ENCODE measurements at regions not wholly inside any gene's neighbourhood (a gene's known extent, or its start where the extent isn't known, plus 50 kb on each side); places are given as distances from the start of the nearest gene placed in this dataset.

- Histone ChIP-seq H3K4me3 (ENCODE audit: low read length) (no peak overlapping the region), H3K4me1 (ENCODE audit: control insufficient read depth, insufficient read depth, low read length) (no peaks in the 10 kb centered on the region), H3K36me3 (ENCODE audit: control insufficient read depth, insufficient read depth, low read length) (no peaks in the 10 kb centered on the region), H3K9me3 (ENCODE audit: control insufficient read depth, low read length) (no peaks in the 10 kb centered on the region), H3K27me3 (ENCODE audit: control insufficient read depth, insufficient read depth, low read length) (peaks cover 3% of the 10 kb centered on the region), H3K9ac (ENCODE audit: low read length) (no peak overlapping the region)
These were observed 74.1 kb upstream of the PRSS58 start for GRCh38 chr7:142331941-142332340.

- Histone ChIP-seq H3K4me1 (ENCODE audit: control insufficient read depth, insufficient read depth, low read length) (no peaks in the 10 kb centered on the region), H3K36me3 (ENCODE audit: control insufficient read depth, insufficient read depth, low read length) (no peaks in the 10 kb centered on the region), H3K27me3 (ENCODE audit: control insufficient read depth, insufficient read depth, low read length) (peaks cover 3% of the 10 kb centered on the region), H3K9me3 (ENCODE audit: control insufficient read depth, low read length) (no peaks in the 10 kb centered on the region), H3K9ac (ENCODE audit: low read length) (no peak overlapping the region), H3K4me3 (ENCODE audit: low read length) (no peak overlapping the region)
These were observed 71.4 kb upstream of the PRSS58 start for GRCh38 chr7:142329062-142329790.

- Histone ChIP-seq H3K4me3 (ENCODE audit: low read length) (no peak overlapping the region), H3K27me3 (ENCODE audit: control insufficient read depth, insufficient read depth, low read length) (peaks cover 3% of the 10 kb centered on the region), H3K4me1 (ENCODE audit: control insufficient read depth, insufficient read depth, low read length) (no peaks in the 10 kb centered on the region), H3K36me3 (ENCODE audit: control insufficient read depth, insufficient read depth, low read length) (no peaks in the 10 kb centered on the region), H3K9ac (ENCODE audit: low read length) (no peak overlapping the region), H3K9me3 (ENCODE audit: control insufficient read depth, low read length) (no peaks in the 10 kb centered on the region)
These were observed 70.7 kb upstream of the PRSS58 start for GRCh38 chr7:142328551-142328950.

- no peaks in the 10 kb centered on the region for H3K4me1 ChIP-seq (ENCODE audit: control insufficient read depth, insufficient read depth, low read length)
- peaks cover 3% of the 10 kb centered on the region for H3K27me3 ChIP-seq (ENCODE audit: control insufficient read depth, insufficient read depth, low read length)
- H3K36me3 ChIP-seq (ENCODE audit: control insufficient read depth, insufficient read depth, low read length) = no peaks in the 10 kb centered on the region
- no peaks in the 10 kb centered on the region for H3K9me3 ChIP-seq (ENCODE audit: control insufficient read depth, low read length)
- H3K9ac ChIP-seq (ENCODE audit: low read length) = no peak overlapping the region
- H3K4me3 ChIP-seq (ENCODE audit: low read length) = no peak overlapping the region
These were observed 70.0 kb upstream of the PRSS58 start for GRCh38 chr7:142327628-142328405.

- H3K9me3 ChIP-seq (ENCODE audit: control insufficient read depth, low read length) = no peaks in the 10 kb centered on the region
- H3K27me3 ChIP-seq (ENCODE audit: control insufficient read depth, insufficient read depth, low read length) = no peaks in the 10 kb centered on the region
- no peak overlapping the region for H3K9ac ChIP-seq (ENCODE audit: low read length)
- no peak overlapping the region for H3K4me3 ChIP-seq (ENCODE audit: low read length)
- no peaks in the 10 kb centered on the region for H3K36me3 ChIP-seq (ENCODE audit: control insufficient read depth, insufficient read depth, low read length)
- no peaks in the 10 kb centered on the region for H3K4me1 ChIP-seq (ENCODE audit: control insufficient read depth, insufficient read depth, low read length)
These were observed 65.8 kb upstream of the PRSS58 start for GRCh38 chr7:142323706-142324105.

GRCh38 chr7:142321391-142321790 is 63.5 kb upstream of the PRSS58 start:
- Histone ChIP-seq H3K4me3 (ENCODE audit: low read length) (no peak overlapping the region), H3K9ac (ENCODE audit: low read length) (no peak overlapping the region), H3K4me1 (ENCODE audit: control insufficient read depth, insufficient read depth, low read length) (no peaks in the 10 kb centered on the region), H3K36me3 (ENCODE audit: control insufficient read depth, insufficient read depth, low read length) (no peaks in the 10 kb centered on the region), H3K27me3 (ENCODE audit: control insufficient read depth, insufficient read depth, low read length) (peaks cover 3% of the 10 kb centered on the region), H3K9me3 (ENCODE audit: control insufficient read depth, low read length) (no peaks in the 10 kb centered on the region)

- peaks cover 3% of the 10 kb centered on the region for H3K27me3 ChIP-seq (ENCODE audit: control insufficient read depth, insufficient read depth, low read length)
- no peaks in the 10 kb centered on the region for H3K36me3 ChIP-seq (ENCODE audit: control insufficient read depth, insufficient read depth, low read length)
- H3K4me1 ChIP-seq (ENCODE audit: control insufficient read depth, insufficient read depth, low read length) = no peaks in the 10 kb centered on the region
- no peaks in the 10 kb centered on the region for H3K9me3 ChIP-seq (ENCODE audit: control insufficient read depth, low read length)
- no peak overlapping the region for H3K4me3 ChIP-seq (ENCODE audit: low read length)
- H3K9ac ChIP-seq (ENCODE audit: low read length) = no peak overlapping the region
These were observed 63.0 kb upstream of the PRSS58 start for GRCh38 chr7:142320883-142321282.

GRCh38 chr7:142319970-142320369 is 62.1 kb upstream of the PRSS58 start:
- H3K9ac ChIP-seq (ENCODE audit: low read length) = no peak overlapping the region
- H3K9me3 ChIP-seq (ENCODE audit: control insufficient read depth, low read length) = no peaks in the 10 kb centered on the region
- no peaks in the 10 kb centered on the region for H3K36me3 ChIP-seq (ENCODE audit: control insufficient read depth, insufficient read depth, low read length)
- H3K4me3 ChIP-seq (ENCODE audit: low read length) = no peak overlapping the region
- H3K27me3 ChIP-seq (ENCODE audit: control insufficient read depth, insufficient read depth, low read length) = peaks cover 3% of the 10 kb centered on the region
- H3K4me1 ChIP-seq (ENCODE audit: control insufficient read depth, insufficient read depth, low read length) = no peaks in the 10 kb centered on the region

- H3K9ac ChIP-seq (ENCODE audit: low read length) = no peak overlapping the region
- no peaks in the 10 kb centered on the region for H3K36me3 ChIP-seq (ENCODE audit: control insufficient read depth, insufficient read depth, low read length)
- no peak overlapping the region for H3K4me3 ChIP-seq (ENCODE audit: low read length)
- no peaks in the 10 kb centered on the region for H3K9me3 ChIP-seq (ENCODE audit: control insufficient read depth, low read length)
- no peaks in the 10 kb centered on the region for H3K4me1 ChIP-seq (ENCODE audit: control insufficient read depth, insufficient read depth, low read length)
- peaks cover 3% of the 10 kb centered on the region for H3K27me3 ChIP-seq (ENCODE audit: control insufficient read depth, insufficient read depth, low read length)
These were observed 56.4 kb upstream of the PRSS58 start for GRCh38 chr7:142314281-142314680.

- Histone ChIP-seq H3K36me3 (ENCODE audit: control insufficient read depth, insufficient read depth, low read length) (no peaks in the 10 kb centered on the region), H3K27me3 (ENCODE audit: control insufficient read depth, insufficient read depth, low read length) (peaks cover 3% of the 10 kb centered on the region), H3K9me3 (ENCODE audit: control insufficient read depth, low read length) (no peaks in the 10 kb centered on the region), H3K9ac (ENCODE audit: low read length) (no peak overlapping the region), H3K4me3 (ENCODE audit: low read length) (no peak overlapping the region), H3K4me1 (ENCODE audit: control insufficient read depth, insufficient read depth, low read length) (no peaks in the 10 kb centered on the region)
These were observed 55.7 kb upstream of the PRSS58 start for GRCh38 chr7:142313528-142313927.

- H3K4me3 ChIP-seq (ENCODE audit: low read length) = no peak overlapping the region
- H3K4me1 ChIP-seq (ENCODE audit: control insufficient read depth, insufficient read depth, low read length) = no peaks in the 10 kb centered on the region
- H3K9ac ChIP-seq (ENCODE audit: low read length) = no peak overlapping the region
- H3K27me3 ChIP-seq (ENCODE audit: control insufficient read depth, insufficient read depth, low read length) = no peaks in the 10 kb centered on the region
- H3K9me3 ChIP-seq (ENCODE audit: control insufficient read depth, low read length) = no peaks in the 10 kb centered on the region
- no peaks in the 10 kb centered on the region for H3K36me3 ChIP-seq (ENCODE audit: control insufficient read depth, insufficient read depth, low read length)
These were observed 54.0 kb upstream of the PRSS58 start for GRCh38 chr7:142311876-142312275.

- Histone ChIP-seq H3K4me1 (ENCODE audit: control insufficient read depth, insufficient read depth, low read length) (no peaks in the 10 kb centered on the region), H3K9me3 (ENCODE audit: control insufficient read depth, low read length) (no peaks in the 10 kb centered on the region), H3K36me3 (ENCODE audit: control insufficient read depth, insufficient read depth, low read length) (no peaks in the 10 kb centered on the region), H3K4me3 (ENCODE audit: low read length) (no peak overlapping the region), H3K9ac (ENCODE audit: low read length) (no peak overlapping the region), H3K27me3 (ENCODE audit: control insufficient read depth, insufficient read depth, low read length) (no peaks in the 10 kb centered on the region)
These were observed 51.1 kb upstream of the PRSS58 start for GRCh38 chr7:142308918-142309317.
